ENCODE measurements at regions not wholly inside any gene's neighbourhood (a gene's known extent, or its start where the extent isn't known, plus 50 kb on each side); places are given as distances from the start of the nearest gene placed in this dataset.

- Histone ChIP-seq H3K36me3 (ENCODE audit: insufficient read depth, low read length) (no peaks in the 10 kb centered on the region), H3K27ac (ENCODE audit: low read depth, low read length) (no peak overlapping the region), H3K4me2 (ENCODE audit: low read length) (no peak overlapping the region), H3K9ac (ENCODE audit: low read length) (no peak overlapping the region), H2AFZ (ENCODE audit: low read depth, low read length) (no peak overlapping the region), H3K79me2 (ENCODE audit: insufficient read depth, low read length) (no peaks in the 10 kb centered on the region), H3K27me3 (ENCODE audit: insufficient read depth, low read length) (no peaks in the 10 kb centered on the region), H4K20me1 (ENCODE audit: insufficient read depth, low read length) (no peaks in the 10 kb centered on the region), H3K4me3 (ENCODE audit: insufficient read depth, low read depth, low read length) (no peak overlapping the region), H3K4me1 (ENCODE audit: insufficient read depth, low read length) (peaks cover 20% of the 10 kb centered on the region), H3K9me3 (ENCODE audit: insufficient read depth, low read depth, low read length) (no peaks in the 10 kb centered on the region)
- TF ChIP-seq EZH2 (IDR thresholded peaks at IDR 0.05; ENCODE audit: insufficient read depth, low read length) (no peak), CTCF (IDR thresholded peaks at IDR 0.05; ENCODE audit: insufficient read depth, low read depth, low read length) (no peak)
- Mint-ChIP-seq H3K27ac (ENCODE audit: unreplicated experiment) (no peak overlapping the region), H3K9me3 (ENCODE audit: unreplicated experiment) (peaks cover 7% of the 10 kb centered on the region), H3K4me1 (ENCODE audit: low read depth, unreplicated experiment) (peaks cover 14% of the 10 kb centered on the region), H3K27me3 (ENCODE audit: low read depth, unreplicated experiment) (peaks cover 38% of the 10 kb centered on the region), H3K36me3 (ENCODE audit: low read depth, unreplicated experiment) (peaks cover 3% of the 10 kb centered on the region), H3K4me3 (ENCODE audit: unreplicated experiment) (no peak overlapping the region)
- FAIRE-seq = no peak
- DNase-seq (ENCODE audit: low read depth) = no peak
These were observed 111.9 kb upstream of the OTOS start for GRCh38 chr2:240252191-240252871.

- H3K9ac ChIP-seq (ENCODE audit: low read length) = no peak overlapping the region
- Mint-ChIP-seq H3K27ac (ENCODE audit: unreplicated experiment) (no peak overlapping the region), H3K9me3 (ENCODE audit: unreplicated experiment) (peaks cover 7% of the 10 kb centered on the region), H3K36me3 (ENCODE audit: low read depth, unreplicated experiment) (peaks cover 3% of the 10 kb centered on the region), H3K4me1 (ENCODE audit: low read depth, unreplicated experiment) (peaks cover 14% of the 10 kb centered on the region), H3K4me3 (ENCODE audit: unreplicated experiment) (no peak overlapping the region), H3K27me3 (ENCODE audit: low read depth, unreplicated experiment) (peaks cover 38% of the 10 kb centered on the region)
- no peak overlapping the region for H3K27ac ChIP-seq (ENCODE audit: low read depth, low read length)
- FAIRE-seq (no peak), DNase-seq (ENCODE audit: low read depth) (no peak)
- TF ChIP-seq EZH2 (IDR thresholded peaks at IDR 0.05; ENCODE audit: insufficient read depth, low read length) = no peak
- no peak for TF ChIP-seq CTCF (IDR thresholded peaks at IDR 0.05; ENCODE audit: insufficient read depth, low read depth, low read length)
- no peaks in the 10 kb centered on the region for H4K20me1 ChIP-seq (ENCODE audit: insufficient read depth, low read length)
- H3K79me2 ChIP-seq (ENCODE audit: insufficient read depth, low read length) = no peaks in the 10 kb centered on the region
- H3K4me3 ChIP-seq (ENCODE audit: insufficient read depth, low read depth, low read length) = no peak overlapping the region
- no peak overlapping the region for H2AFZ ChIP-seq (ENCODE audit: low read depth, low read length)
- no peaks in the 10 kb centered on the region for H3K36me3 ChIP-seq (ENCODE audit: insufficient read depth, low read length)
- H3K4me2 ChIP-seq (ENCODE audit: low read length) = no peak overlapping the region
- H3K9me3 ChIP-seq (ENCODE audit: insufficient read depth, low read depth, low read length) = no peaks in the 10 kb centered on the region
- H3K4me1 ChIP-seq (ENCODE audit: insufficient read depth, low read length) = peaks cover 20% of the 10 kb centered on the region
- H3K27me3 ChIP-seq (ENCODE audit: insufficient read depth, low read length) = no peaks in the 10 kb centered on the region
These were observed 112.5 kb upstream of the OTOS start for GRCh38 chr2:240252872-240253511.

Data from astrocyte (in vitro differentiated cells and primary cell).